ENCODE measurements at regions not wholly inside any gene's neighbourhood (a gene's known extent, or its start where the extent isn't known, plus 50 kb on each side); places are given as distances from the start of the nearest gene placed in this dataset.

DNA sequence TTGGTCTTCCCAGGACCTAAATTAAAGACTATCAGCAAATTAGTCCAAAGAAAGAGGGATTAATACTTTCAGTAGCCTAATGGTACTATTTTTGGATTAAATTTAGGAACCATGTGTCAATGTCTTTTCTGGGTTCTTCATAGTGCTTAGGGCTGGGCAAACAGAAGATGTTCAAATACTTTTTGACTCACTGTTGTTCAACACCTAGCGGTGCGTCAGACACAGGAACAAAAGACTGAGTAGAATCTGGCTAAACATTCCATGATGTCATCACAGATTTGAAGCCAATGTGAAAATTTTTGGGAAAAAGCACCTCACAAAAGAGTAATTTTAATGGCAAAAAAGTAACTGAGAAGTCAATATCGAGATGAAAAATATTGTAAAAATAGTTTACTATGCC lies 544.4 kb downstream of the EFNA5 start:
- TF ChIP-seq, protein P1, sequence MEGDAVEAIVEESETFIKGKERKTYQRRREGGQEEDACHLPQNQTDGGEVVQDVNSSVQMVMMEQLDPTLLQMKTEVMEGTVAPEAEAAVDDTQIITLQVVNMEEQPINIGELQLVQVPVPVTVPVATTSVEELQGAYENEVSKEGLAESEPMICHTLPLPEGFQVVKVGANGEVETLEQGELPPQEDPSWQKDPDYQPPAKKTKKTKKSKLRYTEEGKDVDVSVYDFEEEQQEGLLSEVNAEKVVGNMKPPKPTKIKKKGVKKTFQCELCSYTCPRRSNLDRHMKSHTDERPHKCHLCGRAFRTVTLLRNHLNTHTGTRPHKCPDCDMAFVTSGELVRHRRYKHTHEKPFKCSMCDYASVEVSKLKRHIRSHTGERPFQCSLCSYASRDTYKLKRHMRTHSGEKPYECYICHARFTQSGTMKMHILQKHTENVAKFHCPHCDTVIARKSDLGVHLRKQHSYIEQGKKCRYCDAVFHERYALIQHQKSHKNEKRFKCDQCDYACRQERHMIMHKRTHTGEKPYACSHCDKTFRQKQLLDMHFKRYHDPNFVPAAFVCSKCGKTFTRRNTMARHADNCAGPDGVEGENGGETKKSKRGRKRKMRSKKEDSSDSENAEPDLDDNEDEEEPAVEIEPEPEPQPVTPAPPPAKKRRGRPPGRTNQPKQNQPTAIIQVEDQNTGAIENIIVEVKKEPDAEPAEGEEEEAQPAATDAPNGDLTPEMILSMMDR (IDR thresholded peaks at IDR 0.05; ENCODE audit: low read depth, low read length, missing control alignments), result no peak

DNA sequence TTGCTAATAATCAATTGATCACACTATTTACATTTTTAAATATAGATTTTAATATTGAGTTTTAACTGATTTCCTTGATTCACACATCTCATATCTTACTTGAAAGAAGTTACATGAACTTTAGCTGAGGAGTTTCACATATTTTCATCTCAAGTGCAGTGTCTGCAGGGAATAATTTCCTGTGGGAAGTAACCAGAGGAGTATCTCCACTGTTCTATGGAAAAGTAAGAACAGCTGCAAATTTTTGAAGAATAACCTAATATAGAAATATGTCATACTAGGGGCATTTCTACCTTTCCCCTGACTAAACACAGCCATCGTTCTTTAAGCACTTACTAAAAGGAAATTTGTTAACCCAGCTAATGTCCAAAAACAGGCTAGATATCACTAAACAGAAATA lies 546.4 kb downstream of the EFNA5 start:
- DNase-seq, result no peak
- in situ Hi-C loops (cut with HindIII; ENCODE audit: low pct_ligation_motif_present, low sequenced_read_pairs), result no loop called here
- no peaks in the 10 kb centered on the region for H3K36me3 ChIP-seq (replicated peaks)
- H3K27me3 ChIP-seq (replicated peaks), result no peaks in the 10 kb centered on the region
- H3K4me3 ChIP-seq (ENCODE audit: low read depth, low read length), result no peak overlapping the region
- no peak overlapping the region for H3K27ac ChIP-seq
- TF ChIP-seq, protein P1 (IDR thresholded peaks at IDR 0.05; ENCODE audit: low read depth, low read length, missing control alignments), result no peak

More for the DNA sequence above, 544.4 kb downstream of the EFNA5 start:
- no peak for DNase-seq
- Histone ChIP-seq H3K27ac (no peak overlapping the region), H3K4me3 (ENCODE audit: low read depth, low read length) (no peak overlapping the region), H3K27me3 (replicated peaks) (no peaks in the 10 kb centered on the region), H3K36me3 (replicated peaks) (no peaks in the 10 kb centered on the region)
- in situ Hi-C loops (cut with HindIII; ENCODE audit: low pct_ligation_motif_present, low sequenced_read_pairs), result no loop called here

DNA sequence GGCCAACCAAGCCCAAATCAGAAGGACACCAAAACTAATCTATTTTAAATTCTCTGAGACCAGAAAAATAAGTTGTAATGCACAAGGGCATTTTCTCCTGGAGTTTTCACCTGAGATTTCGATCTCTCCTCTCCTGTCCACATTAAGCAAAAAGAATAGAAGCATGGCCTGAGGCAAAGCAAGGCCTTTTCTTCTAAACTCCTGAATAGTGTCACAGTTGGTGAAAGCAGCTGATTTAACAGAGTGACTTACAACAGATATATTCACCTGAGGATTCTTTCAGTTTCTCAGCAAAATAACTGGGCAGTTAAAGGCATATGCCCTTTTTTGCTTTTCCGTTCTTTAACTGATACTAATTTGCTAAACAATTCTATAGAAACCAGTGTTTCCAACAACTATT lies 547.7 kb downstream of the EFNA5 start:
- H3K27me3 ChIP-seq (replicated peaks), result no peaks in the 10 kb centered on the region
- in situ Hi-C loops (cut with HindIII; ENCODE audit: low pct_ligation_motif_present, low sequenced_read_pairs), result no loop called here
- no peaks in the 10 kb centered on the region for H3K36me3 ChIP-seq (replicated peaks)
- no peak overlapping the region for H3K27ac ChIP-seq
- DNase-seq, result no peak
- TF ChIP-seq, protein P1 (IDR thresholded peaks at IDR 0.05; ENCODE audit: low read depth, low read length, missing control alignments), result no peak
- no peak overlapping the region for H3K4me3 ChIP-seq (ENCODE audit: low read depth, low read length)

DNA sequence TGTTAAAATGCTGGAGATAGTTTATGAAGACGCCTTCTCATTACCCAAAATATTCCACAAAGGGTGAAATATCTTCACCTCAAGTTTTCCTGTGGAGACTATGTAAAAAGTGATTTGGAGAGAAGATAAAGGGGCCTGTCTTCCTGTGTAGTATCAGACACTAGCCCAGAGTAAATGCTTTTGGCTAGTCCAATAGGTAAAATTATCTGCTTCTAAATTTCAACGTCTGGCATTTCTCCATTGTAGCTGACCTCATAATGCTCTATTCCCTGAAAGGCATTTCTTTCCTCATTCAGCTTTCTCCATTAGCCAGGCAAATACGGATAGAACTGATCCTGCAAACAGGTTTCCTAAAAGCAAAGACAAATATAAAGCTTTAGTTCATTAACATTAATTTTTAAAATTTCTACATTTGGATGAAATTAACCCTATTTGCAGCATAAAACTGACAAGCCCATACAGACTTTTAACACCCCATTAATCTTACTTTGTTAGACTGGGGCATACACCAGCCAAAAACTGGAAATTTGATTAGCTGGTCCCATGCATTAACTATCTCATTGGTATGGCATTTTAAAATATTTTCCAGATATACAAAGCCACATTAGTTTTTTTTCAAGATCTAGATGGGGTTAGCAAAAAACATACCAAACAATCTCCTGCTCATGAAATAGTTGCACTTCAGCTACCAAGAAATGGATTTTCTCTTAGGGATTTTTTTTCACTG lies 548.8 kb downstream of the EFNA5 start:
- TF ChIP-seq, protein P1 (IDR thresholded peaks at IDR 0.05; ENCODE audit: low read depth, low read length, missing control alignments), result no peak
- in situ Hi-C loops (cut with HindIII; ENCODE audit: low pct_ligation_motif_present, low sequenced_read_pairs), result no loop called here
- no peak for DNase-seq
- H3K27me3 ChIP-seq (replicated peaks), result no peaks in the 10 kb centered on the region
- H3K4me3 ChIP-seq (ENCODE audit: low read depth, low read length), result no peak overlapping the region
- no peak overlapping the region for H3K27ac ChIP-seq
- no peaks in the 10 kb centered on the region for H3K36me3 ChIP-seq (replicated peaks)

DNA sequence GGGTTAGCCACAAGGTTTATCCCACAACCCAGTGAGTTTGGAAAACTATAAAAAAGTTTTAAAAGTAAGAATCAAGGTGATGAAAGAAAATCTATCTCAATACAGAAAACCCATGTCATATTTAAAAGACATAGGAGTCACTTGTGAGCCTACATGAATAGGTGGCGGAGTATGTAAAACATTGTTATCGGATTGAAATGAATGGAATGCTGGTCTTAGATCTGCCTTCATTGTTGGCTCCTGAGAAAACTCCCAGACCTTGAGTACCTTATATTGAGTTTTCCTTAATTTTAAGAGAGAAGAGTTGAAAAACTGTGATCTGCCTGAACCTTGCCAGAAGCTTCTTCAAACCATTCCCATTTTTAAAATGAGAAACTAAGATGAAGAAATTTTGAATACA lies 551.1 kb downstream of the EFNA5 start:
- Histone ChIP-seq H3K27me3 (replicated peaks) (no peaks in the 10 kb centered on the region), H3K4me3 (ENCODE audit: low read depth, low read length) (no peak overlapping the region), H3K36me3 (replicated peaks) (no peaks in the 10 kb centered on the region), H3K27ac (no peak overlapping the region)
- TF ChIP-seq, protein P1 (IDR thresholded peaks at IDR 0.05; ENCODE audit: low read depth, low read length, missing control alignments), result no peak
- no peak for DNase-seq
- in situ Hi-C loops (cut with HindIII; ENCODE audit: low pct_ligation_motif_present, low sequenced_read_pairs), result no loop called here
